Tibial artery (tissue), 4 donors: ENCODE measurements at regions not wholly inside any gene's neighbourhood (a gene's known extent, or its start where the extent isn't known, plus 50 kb on each side); places are given as distances from the start of the nearest gene placed in this dataset.
"Not testable (repeated sequence)": the region's sequence is repeated elsewhere in the genome, so short reads cannot be mapped to it uniquely, and the experiment has no call there.

Experiments
- DNase-seq, 2 donors: peaks; one replicate each; pipeline ENCODE4 v3.0.0-alpha.2; 2019
- H3K27ac ChIP-seq, 2 donors: fragments of 200-600 bp; sonication (generic) in 1 of 2; 1 replicate in 1 of 2; 2 replicates in 1 of 2; pipeline ENCODE4 v1.5.1; 2018 to 2019; ENCODE audit warnings: mild to moderate bottlenecking in 1 of 2
- H3K27me3 ChIP-seq, 2 donors: fragments of 200-600 bp; sonication (generic) in 1 of 2; one replicate each; pipeline versions ENCODE4 v1.5.1 to v1.6.0; 2016 to 2019
- H3K36me3 ChIP-seq, 3 donors: fragments of 200-600 bp; sonication (generic) in 2 of 3; one replicate each; pipeline ENCODE4 v1.5.1; 2016 to 2019; ENCODE audit warnings: mild to moderate bottlenecking in 2 of 3
- H3K4me1 ChIP-seq, 4 donors: fragments of 200-600 bp; sonication (generic) in 2 of 4; 1 replicate in 3 of 4; 2 replicates in 1 of 4; pipeline ENCODE4 v1.5.1; 2016 to 2019
- H3K4me3 ChIP-seq, 2 donors: fragments of 200-600 bp; sonication (generic) in 1 of 2; 1 replicate in 1 of 2; 2 replicates in 1 of 2; pipeline ENCODE4 v1.5.1; 2018 to 2019; ENCODE audit warnings: mild to moderate bottlenecking in 2 of 2
- H3K9me3 ChIP-seq, 3 donors: fragments of 200-600 bp; sonication (generic) in 1 of 3; one replicate each; pipeline ENCODE4 v1.5.1; 2016 to 2019
- CTCF ChIP-seq, 2 experiments: fragments of 200-600 bp in 1 of 2; fragments of 450-650 bp in 1 of 2; IDR thresholded peaks; one replicate each; pipeline ENCODE4 v1.5.1; 2017 to 2019; ENCODE audit warnings: antibody characterized with exemption in 2 of 2, mild to moderate bottlenecking in 1 of 2, moderate library complexity in 1 of 2
- intact Hi-C: fragments of 100-400 bp; cut with DNase I; formaldehyde crosslinking; loops from one replicate; pipeline ENCODE4 v1.15.0; 2023; ENCODE audit warnings: low total_unique reads

DNA sequence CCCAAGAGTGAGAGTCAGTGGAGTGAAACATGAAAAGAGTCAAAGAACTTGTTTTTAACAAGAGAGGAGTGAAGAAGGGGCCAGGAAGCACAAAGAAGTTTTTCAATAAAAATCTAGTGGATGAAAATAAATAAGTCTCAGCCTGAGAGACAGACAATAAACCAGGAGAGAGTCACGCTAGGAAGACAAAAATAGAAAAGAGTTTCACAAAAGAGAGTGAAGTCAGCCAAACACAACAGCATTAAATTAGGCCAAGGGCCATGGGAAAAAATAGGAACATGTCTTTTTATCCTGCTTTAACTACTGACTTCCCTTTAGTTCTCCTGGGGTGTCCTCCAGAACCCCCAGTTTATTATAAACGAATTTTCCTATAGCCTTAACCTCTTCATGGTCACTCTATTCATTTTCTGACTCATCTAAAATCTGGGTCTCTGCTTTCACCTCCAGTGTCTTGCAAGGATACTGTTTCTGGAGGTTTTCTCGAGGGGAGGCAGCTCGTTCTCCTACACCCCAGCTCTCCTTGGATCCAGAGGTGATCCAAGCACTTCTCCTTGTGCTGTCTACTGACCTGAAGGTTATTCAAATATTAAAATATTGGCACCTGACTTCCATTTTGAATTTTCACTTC is 571.5 kb upstream of the PPP2R3A start:
- intact Hi-C loops = no loop called here
- no peaks in the 10 kb centered on the region for H3K36me3 ChIP-seq
- no peak for DNase-seq
- H3K4me1 ChIP-seq = no peaks in the 10 kb centered on the region
- no peak overlapping the region for H3K4me3 ChIP-seq
- H3K27me3 ChIP-seq = no peaks in the 10 kb centered on the region
- no peak overlapping the region for H3K27ac ChIP-seq
- H3K9me3 ChIP-seq = peaks cover 0 to 16% (median 10%) of the 10 kb centered on the region in 3 donors
- TF ChIP-seq CTCF (IDR thresholded peaks at IDR 0.05) = no peak

DNA sequence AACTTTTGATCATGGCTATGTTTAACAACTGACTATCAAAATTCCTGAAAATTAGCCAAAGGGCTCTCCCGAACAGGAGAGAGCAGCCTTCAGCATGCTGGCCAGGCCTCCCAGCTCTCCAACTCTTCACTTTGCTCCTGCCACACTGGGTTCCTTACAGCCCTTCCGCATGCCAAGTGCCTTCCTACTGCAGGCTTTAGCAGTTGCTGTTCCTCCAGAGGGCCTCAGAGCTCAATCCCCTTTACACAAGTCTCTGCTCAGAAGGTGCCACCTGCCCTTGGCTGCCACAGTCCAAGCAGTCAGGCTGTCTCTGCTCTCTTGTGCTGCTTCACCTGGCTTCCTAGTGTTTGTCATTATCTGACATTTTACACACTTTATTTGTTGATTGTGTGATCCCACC is 553.1 kb upstream of the PPP2R3A start:
- H3K27me3 ChIP-seq = no peaks in the 10 kb centered on the region
- H3K27ac ChIP-seq = no peak overlapping the region
- no peak for TF ChIP-seq CTCF (IDR thresholded peaks at IDR 0.05)
- intact Hi-C loops = no loop called here
- H3K4me1 ChIP-seq = no peaks in the 10 kb centered on the region
- H3K4me3 ChIP-seq = no peak overlapping the region
- H3K36me3 ChIP-seq = no peaks in the 10 kb centered on the region
- no peaks in the 10 kb centered on the region for H3K9me3 ChIP-seq
- DNase-seq = no peak

- no peaks in the 10 kb centered on the region for H3K27me3 ChIP-seq
- no peak overlapping the region for H3K27ac ChIP-seq
- no peak for DNase-seq
- H3K36me3 ChIP-seq = no peaks in the 10 kb centered on the region
- intact Hi-C loops = no loop called here
- H3K9me3 ChIP-seq = no peaks in the 10 kb centered on the region
- no peaks in the 10 kb centered on the region for H3K4me1 ChIP-seq
- TF ChIP-seq CTCF (IDR thresholded peaks at IDR 0.05) = no peak
- H3K4me3 ChIP-seq = no peak overlapping the region
Observed at GRCh38 chr3:135416182-135416581, 549.3 kb upstream of the PPP2R3A start.

DNA sequence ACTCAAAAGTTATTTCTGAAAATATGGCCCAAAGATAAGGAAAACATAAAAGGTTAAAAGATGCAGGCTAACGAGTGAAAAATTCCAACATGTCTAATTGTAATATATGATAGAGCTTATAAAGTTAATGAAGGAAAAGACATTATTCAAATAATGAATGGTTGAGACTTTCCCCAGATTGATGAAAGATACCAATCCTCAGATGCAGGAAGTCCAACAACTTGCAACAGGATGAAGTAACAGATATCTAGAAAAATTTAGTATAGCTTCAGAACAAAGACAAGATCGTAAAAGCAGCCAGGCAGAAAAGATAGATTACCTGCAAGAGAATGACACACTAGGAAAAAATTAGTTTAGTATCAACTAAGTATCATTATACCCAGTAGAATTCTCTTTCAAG is 546.4 kb upstream of the PPP2R3A start:
- Histone ChIP-seq H3K27ac (no peak overlapping the region), H3K27me3 (no peaks in the 10 kb centered on the region), H3K4me3 (no peak overlapping the region), H3K36me3 (no peaks in the 10 kb centered on the region), H3K9me3 (no peaks in the 10 kb centered on the region), H3K4me1 (no peaks in the 10 kb centered on the region)
- intact Hi-C loops = no loop called here
- no peak for TF ChIP-seq CTCF (IDR thresholded peaks at IDR 0.05)
- no peak for DNase-seq

DNA sequence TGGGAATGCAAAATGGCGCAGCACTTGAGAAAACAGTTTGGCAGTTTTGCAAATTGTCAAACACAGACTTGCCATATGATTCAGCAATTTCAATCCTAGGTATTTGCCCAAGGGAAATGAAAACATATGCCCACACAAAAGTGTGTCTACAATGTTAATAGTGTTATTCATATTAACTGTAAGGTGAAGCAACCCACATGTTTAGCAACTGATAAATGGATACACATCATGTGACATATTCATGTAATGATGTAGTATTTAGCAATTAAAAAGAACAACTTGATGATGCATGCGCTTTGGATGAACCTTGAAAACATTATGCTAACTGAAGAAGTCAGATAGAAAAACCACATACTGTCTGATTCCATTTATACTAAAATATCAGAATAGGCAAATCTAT is 539.0 kb upstream of the PPP2R3A start:
- H3K4me1 ChIP-seq = no peaks in the 10 kb centered on the region
- no peak overlapping the region for H3K4me3 ChIP-seq
- H3K27me3 ChIP-seq = no peaks in the 10 kb centered on the region
- no peaks in the 10 kb centered on the region for H3K36me3 ChIP-seq
- no peak for TF ChIP-seq CTCF (IDR thresholded peaks at IDR 0.05)
- DNase-seq = no peak
- H3K27ac ChIP-seq = no peak overlapping the region
- H3K9me3 ChIP-seq = no peaks in the 10 kb centered on the region
- intact Hi-C loops = no loop called here

DNA sequence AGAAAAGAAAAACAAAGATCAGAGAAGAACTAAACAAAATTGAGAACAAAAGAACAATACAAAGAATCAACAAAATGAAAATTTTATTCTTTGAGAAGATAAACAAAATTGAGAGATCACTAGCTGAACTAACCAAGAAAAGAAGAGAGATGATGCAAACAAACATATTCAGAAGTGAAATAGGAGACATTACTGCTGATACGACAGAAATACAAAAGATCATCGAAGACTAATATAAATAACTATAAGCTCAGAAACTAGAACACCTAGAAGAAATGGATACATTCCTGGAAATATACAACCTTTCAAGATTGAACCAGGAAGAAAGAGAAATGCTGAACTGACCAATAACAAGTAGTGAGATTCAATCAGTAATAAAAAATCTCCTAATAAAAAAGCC is 533.1 kb upstream of the PPP2R3A start:
- no peak for DNase-seq
- Histone ChIP-seq H3K27ac (no peak overlapping the region), H3K36me3 (no peaks in the 10 kb centered on the region), H3K9me3 (no peaks in the 10 kb centered on the region), H3K4me1 (no peaks in the 10 kb centered on the region), H3K27me3 (no peaks in the 10 kb centered on the region), H3K4me3 (no peak overlapping the region)
- no peak for TF ChIP-seq CTCF (IDR thresholded peaks at IDR 0.05)
- intact Hi-C loops = no loop called here

- DNase-seq, H3K27me3 ChIP-seq, H3K4me1 ChIP-seq, H3K36me3 ChIP-seq, H3K27ac ChIP-seq, intact Hi-C loops, H3K4me3 ChIP-seq, H3K9me3 ChIP-seq: not testable (repeated sequence)
Observed at GRCh38 chr3:135438889-135439597, 526.5 kb upstream of the PPP2R3A start.

- H3K4me1 ChIP-seq, H3K36me3 ChIP-seq, DNase-seq, H3K27ac ChIP-seq, H3K4me3 ChIP-seq, H3K27me3 ChIP-seq, intact Hi-C loops, H3K9me3 ChIP-seq: not testable (repeated sequence)
Observed at GRCh38 chr3:135439632-135440031, 525.9 kb upstream of the PPP2R3A start.
